ENCODE measurements at regions not wholly inside any gene's neighbourhood (a gene's known extent, or its start where the extent isn't known, plus 50 kb on each side); places are given as distances from the start of the nearest gene placed in this dataset.

GRCh38 chr4:117831060-117831683 lies 203.1 kb upstream of the NDST3 start:
- TF ChIP-seq CTCF (conservative IDR thresholded peaks at IDR 0.05; ENCODE audit: low read length), result no peak
- no peak for TF ChIP-seq EZH2phosphoT487 (IDR thresholded peaks at IDR 0.05; ENCODE audit: borderline replicate concordance, low read depth, low read length)
